ENCODE measurements at regions not wholly inside any gene's neighbourhood (a gene's known extent, or its start where the extent isn't known, plus 50 kb on each side); places are given as distances from the start of the nearest gene placed in this dataset.

GRCh38 chr6:153858529-153858928 lies 180.5 kb upstream of the OPRM1 start:
- TF ChIP-seq ESRRG (CRISPR knock-in tag; IDR thresholded peaks at IDR 0.05) (no peak), BACH2 (CRISPR knock-in tag; IDR thresholded peaks at IDR 0.05; ENCODE audit: borderline replicate concordance) (no peak), ARNTL (CRISPR knock-in tag; IDR thresholded peaks at IDR 0.05; ENCODE audit: borderline replicate concordance, low read depth) (no peak), ZC3H10 (CRISPR knock-in tag; IDR thresholded peaks at IDR 0.05) (no peak), RARB (CRISPR knock-in tag; IDR thresholded peaks at IDR 0.05) (no peak)
